B cell (primary cell): ENCODE measurements at regions not wholly inside any gene's neighbourhood (a gene's known extent, or its start where the extent isn't known, plus 50 kb on each side); places are given as distances from the start of the nearest gene placed in this dataset.

Source experiments
- CTCF ChIP-seq: fragments of 200-600 bp; IDR thresholded peaks from one replicate; pipeline ENCODE4 v1.8.0; 2022; ENCODE audit warnings: antibody characterized with exemption, mild to moderate bottlenecking
- EZH2 ChIP-seq: IDR thresholded peaks from 2 replicates; pipeline ENCODE4 v1.6.1; 2012; ENCODE audit warnings: borderline replicate concordance, low read depth, mild to moderate bottlenecking, moderate library complexity, low read length; ENCODE audit not compliant: insufficient read depth, poor library complexity, severe bottlenecking

DNA sequence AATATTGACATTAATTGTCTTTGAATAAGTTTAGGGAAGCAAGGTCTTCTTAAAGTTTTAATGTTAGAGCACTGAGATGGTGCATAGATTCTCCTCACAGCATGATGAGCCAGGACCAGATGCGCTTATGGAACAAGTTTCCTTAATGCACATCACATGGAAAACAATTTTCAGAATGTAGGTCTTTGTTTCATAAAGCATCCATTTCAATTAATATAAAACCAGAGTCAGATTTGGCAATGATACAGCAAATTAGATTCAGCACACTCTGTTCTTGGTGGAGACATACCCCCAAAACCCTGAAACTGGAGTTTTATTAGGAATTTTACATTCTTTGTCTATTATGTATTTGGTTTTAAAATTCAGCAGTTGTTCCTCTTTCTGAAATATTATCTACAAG is 402.1 kb upstream of the SEMA6A start:
- TF ChIP-seq CTCF (no peak), EZH2 (no peak)
